ENCODE measurements at regions not wholly inside any gene's neighbourhood (a gene's known extent, or its start where the extent isn't known, plus 50 kb on each side); places are given as distances from the start of the nearest gene placed in this dataset.

- H3K9ac ChIP-seq (ENCODE audit: low read depth, low read length) = no peak overlapping the region
- no peaks in the 10 kb centered on the region for H3K27me3 ChIP-seq (ENCODE audit: insufficient read depth, low read length)
- H3K4me3 ChIP-seq (ENCODE audit: low read length) = no peak overlapping the region
- H3K27ac ChIP-seq (ENCODE audit: low read depth, low read length) = no peak overlapping the region
- 77% methylated on average over 2 of the region's 2 CpGs for WGBS
- no peaks in the 10 kb centered on the region for H3K36me3 ChIP-seq (ENCODE audit: insufficient read depth, low read length)
- H3K4me1 ChIP-seq (ENCODE audit: insufficient read depth, low read length) = no peaks in the 10 kb centered on the region
- peaks cover 4% of the 10 kb centered on the region; the same call in 1 of the 2 replicates for H3K9me3 ChIP-seq (ENCODE audit: insufficient read depth, low read depth, low read length)
Measured at GRCh38 chr19:27925202-27925601, 1287.7 kb downstream of the UQCRFS1 start.

DNA sequence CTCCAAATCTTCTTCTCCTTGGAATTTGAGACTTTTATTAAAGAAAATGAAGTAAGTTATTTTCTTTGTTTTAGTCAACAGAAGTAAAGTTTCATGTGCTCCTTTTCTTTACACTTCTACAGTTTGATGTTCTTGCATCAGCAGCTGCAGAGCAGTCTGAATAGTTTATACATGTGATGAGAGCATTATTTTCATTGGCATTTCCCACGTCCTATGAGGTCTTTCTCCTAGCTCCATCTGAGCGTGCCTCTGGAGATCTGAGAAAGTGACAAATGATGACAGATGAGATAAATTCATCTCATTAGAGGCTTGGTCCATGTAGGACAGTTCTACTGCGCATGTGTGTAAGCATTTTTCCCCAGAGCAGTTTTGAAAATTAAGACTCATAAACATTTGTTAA lies 1290.0 kb downstream of the UQCRFS1 start:
- Histone ChIP-seq H3K27ac (ENCODE audit: low read depth, low read length) (no peak overlapping the region), H3K27me3 (ENCODE audit: insufficient read depth, low read length) (no peaks in the 10 kb centered on the region; the same call in 1 of the 2 replicates), H3K36me3 (ENCODE audit: insufficient read depth, low read length) (no peaks in the 10 kb centered on the region), H3K9ac (ENCODE audit: low read depth, low read length) (no peak overlapping the region), H3K9me3 (ENCODE audit: insufficient read depth, low read depth, low read length) (peaks cover 16% of the 10 kb centered on the region; the same call in 1 of the 2 replicates), H3K4me1 (ENCODE audit: insufficient read depth, low read length) (no peaks in the 10 kb centered on the region), H3K4me3 (ENCODE audit: low read length) (no peak overlapping the region)
- 83% methylated on average over 3 of the region's 3 CpGs for WGBS

GRCh38 chr19:27920774-27921173 lies 1292.2 kb downstream of the UQCRFS1 start:
- Histone ChIP-seq H3K36me3 (ENCODE audit: insufficient read depth, low read length) (no peaks in the 10 kb centered on the region), H3K4me3 (ENCODE audit: low read length) (no peak overlapping the region), H3K27ac (ENCODE audit: low read depth, low read length) (no peak overlapping the region), H3K27me3 (ENCODE audit: insufficient read depth, low read length) (no peaks in the 10 kb centered on the region; the same call in 1 of the 2 replicates), H3K4me1 (ENCODE audit: insufficient read depth, low read length) (no peaks in the 10 kb centered on the region), H3K9me3 (ENCODE audit: insufficient read depth, low read depth, low read length) (peaks cover 25% of the 10 kb centered on the region; the same call in 1 of the 2 replicates), H3K9ac (ENCODE audit: low read depth, low read length) (no peak overlapping the region)
- 93% methylated on average over 3 of the region's 3 CpGs for WGBS

GRCh38 chr19:27918818-27919217 lies 1294.1 kb downstream of the UQCRFS1 start:
- Histone ChIP-seq H3K9ac (ENCODE audit: low read depth, low read length) (no peak overlapping the region), H3K4me1 (ENCODE audit: insufficient read depth, low read length) (no peaks in the 10 kb centered on the region), H3K4me3 (ENCODE audit: low read length) (no peak overlapping the region), H3K27ac (ENCODE audit: low read depth, low read length) (no peak overlapping the region), H3K36me3 (ENCODE audit: insufficient read depth, low read length) (no peaks in the 10 kb centered on the region), H3K27me3 (ENCODE audit: insufficient read depth, low read length) (no peaks in the 10 kb centered on the region; the same call in 1 of the 2 replicates), H3K9me3 (ENCODE audit: insufficient read depth, low read depth, low read length) (peaks cover 28% of the 10 kb centered on the region; the same call in 1 of the 2 replicates)
- WGBS = 76% methylated on average over 3 of the region's 3 CpGs

DNA sequence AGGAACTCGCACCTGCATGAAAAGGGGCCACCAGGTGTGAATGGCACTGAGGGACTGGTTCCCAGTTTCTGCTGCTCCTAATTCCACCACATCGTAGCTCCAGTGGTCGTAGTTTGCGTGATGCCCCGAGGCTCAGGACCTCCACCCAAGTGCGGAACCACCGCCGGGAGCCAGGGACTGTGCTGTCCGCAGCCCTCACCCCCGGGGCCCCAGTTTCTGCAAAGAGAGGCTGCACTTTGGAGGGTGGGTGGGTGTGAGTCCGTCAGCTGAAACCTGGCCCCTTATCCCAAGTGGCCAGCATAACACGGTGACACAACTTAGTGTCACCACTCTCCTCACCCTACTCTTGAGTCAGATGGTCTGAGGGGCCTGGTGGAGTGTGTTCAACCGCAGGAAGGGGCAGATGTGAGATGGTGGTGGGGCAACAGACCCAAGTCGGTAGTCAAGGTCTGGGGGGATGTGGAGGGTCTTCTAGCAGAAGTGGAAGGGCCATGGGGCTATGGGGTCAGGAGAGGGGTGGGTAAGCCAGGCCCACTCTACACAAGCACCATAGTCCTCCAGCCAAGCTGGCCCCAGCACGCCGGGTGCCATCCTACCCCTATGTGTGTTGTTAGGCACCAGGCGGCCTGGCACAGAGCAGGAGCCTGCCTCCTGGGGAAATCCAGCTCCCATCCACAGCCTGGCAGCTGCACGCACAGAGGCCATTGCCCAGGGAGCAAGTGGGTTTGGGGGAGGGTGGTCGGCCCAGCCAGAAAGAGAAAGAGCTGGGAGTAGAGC lies 1301.6 kb downstream of the UQCRFS1 start:
- 87% methylated on average over 18 of the region's 19 CpGs for whole genome bisulfite sequencing
- H3K4me1 ChIP-seq (ENCODE audit: insufficient read depth, low read length) = no peaks in the 10 kb centered on the region
- H3K36me3 ChIP-seq (ENCODE audit: insufficient read depth, low read length) = no peaks in the 10 kb centered on the region
- peaks cover 10% of the 10 kb centered on the region; the same call in 1 of the 2 replicates for H3K9me3 ChIP-seq (ENCODE audit: insufficient read depth, low read depth, low read length)
- H3K27ac ChIP-seq (ENCODE audit: low read depth, low read length) = no peak overlapping the region
- no peak overlapping the region for H3K9ac ChIP-seq (ENCODE audit: low read depth, low read length)
- no peaks in the 10 kb centered on the region for H3K27me3 ChIP-seq (ENCODE audit: insufficient read depth, low read length)
- no peak overlapping the region for H3K4me3 ChIP-seq (ENCODE audit: low read length)

- Histone ChIP-seq H3K9ac (ENCODE audit: low read depth, low read length) (no peak overlapping the region), H3K4me1 (ENCODE audit: insufficient read depth, low read length) (no peaks in the 10 kb centered on the region), H3K27ac (ENCODE audit: low read depth, low read length) (no peak overlapping the region), H3K4me3 (ENCODE audit: low read length) (no peak overlapping the region), H3K36me3 (ENCODE audit: insufficient read depth, low read length) (no peaks in the 10 kb centered on the region), H3K27me3 (ENCODE audit: insufficient read depth, low read length) (no peaks in the 10 kb centered on the region), H3K9me3 (ENCODE audit: insufficient read depth, low read depth, low read length) (0 out of 2 replicates have a peak, but pooled peaks cover 8% of the 10 kb centered on the region)
- WGBS = 93% methylated on average over 29 of the region's 29 CpGs
Measured at GRCh38 chr19:27909861-27910260, 1303.1 kb downstream of the UQCRFS1 start.

- no peak overlapping the region for H3K27ac ChIP-seq (ENCODE audit: low read depth, low read length)
- H3K9me3 ChIP-seq (ENCODE audit: insufficient read depth, low read depth, low read length) = 0 out of 2 replicates have a peak, but pooled peaks cover 9% of the 10 kb centered on the region
- H3K36me3 ChIP-seq (ENCODE audit: insufficient read depth, low read length) = no peaks in the 10 kb centered on the region
- H3K9ac ChIP-seq (ENCODE audit: low read depth, low read length) = no peak overlapping the region
- H3K4me3 ChIP-seq (ENCODE audit: low read length) = no peak overlapping the region
- 94% methylated on average over 40 of the region's 40 CpGs for WGBS
- no peaks in the 10 kb centered on the region for H3K4me1 ChIP-seq (ENCODE audit: insufficient read depth, low read length)
- H3K27me3 ChIP-seq (ENCODE audit: insufficient read depth, low read length) = no peaks in the 10 kb centered on the region
Measured at GRCh38 chr19:27909185-27909840, 1303.6 kb downstream of the UQCRFS1 start.

DNA sequence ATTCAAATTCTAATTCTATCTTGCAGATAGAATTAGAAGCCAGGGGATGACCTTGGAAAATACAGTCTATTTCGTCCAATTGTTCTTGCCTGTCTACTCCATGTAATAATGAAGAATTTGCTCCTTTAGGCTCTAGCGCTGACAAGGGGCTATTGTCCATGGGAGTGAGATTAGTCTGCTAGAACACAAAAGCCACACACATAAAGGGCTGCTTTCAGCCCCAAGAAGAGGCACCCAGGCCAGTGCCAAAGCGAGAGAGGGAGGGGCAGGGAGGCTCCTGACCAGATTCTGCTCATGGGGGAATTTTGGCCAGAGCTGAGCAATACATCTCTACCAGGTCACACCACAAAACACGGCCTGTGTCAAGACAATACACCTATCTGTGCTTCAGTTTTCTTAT lies 1306.9 kb downstream of the UQCRFS1 start:
- no peaks in the 10 kb centered on the region for H3K27me3 ChIP-seq (ENCODE audit: insufficient read depth, low read length)
- no peaks in the 10 kb centered on the region for H3K4me1 ChIP-seq (ENCODE audit: insufficient read depth, low read length)
- H3K36me3 ChIP-seq (ENCODE audit: insufficient read depth, low read length) = no peaks in the 10 kb centered on the region
- 81% methylated on average over 3 of the region's 4 CpGs for WGBS
- no peak overlapping the region for H3K4me3 ChIP-seq (ENCODE audit: low read length)
- H3K27ac ChIP-seq (ENCODE audit: low read depth, low read length) = no peak overlapping the region
- peaks cover 21% of the 10 kb centered on the region; the same call in 1 of the 2 replicates for H3K9me3 ChIP-seq (ENCODE audit: insufficient read depth, low read depth, low read length)
- H3K9ac ChIP-seq (ENCODE audit: low read depth, low read length) = no peak overlapping the region

DNA sequence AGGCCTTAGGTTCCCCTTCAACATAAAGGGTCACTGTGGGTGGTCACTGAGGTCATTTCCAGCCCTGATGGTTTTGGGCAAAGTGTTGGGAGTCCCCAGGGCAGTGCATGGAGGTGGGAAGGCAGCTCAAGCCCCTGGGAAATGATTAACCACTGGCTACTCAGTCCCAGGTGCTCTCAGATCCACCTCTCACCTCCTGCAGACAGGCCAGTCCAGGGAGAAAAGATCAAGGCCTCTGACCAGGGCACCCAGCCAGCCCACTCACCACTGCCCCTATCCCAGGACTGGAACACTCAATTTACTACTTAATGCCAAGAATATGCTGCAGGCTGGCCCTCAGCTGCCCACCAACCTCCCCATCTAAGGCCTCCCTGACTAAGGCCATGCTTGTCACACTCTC lies 1307.9 kb downstream of the UQCRFS1 start:
- Histone ChIP-seq H3K27ac (ENCODE audit: low read depth, low read length) (no peak overlapping the region), H3K9ac (ENCODE audit: low read depth, low read length) (no peak overlapping the region), H3K27me3 (ENCODE audit: insufficient read depth, low read length) (no peaks in the 10 kb centered on the region), H3K4me1 (ENCODE audit: insufficient read depth, low read length) (no peaks in the 10 kb centered on the region), H3K9me3 (ENCODE audit: insufficient read depth, low read depth, low read length) (peaks cover 27% of the 10 kb centered on the region), H3K4me3 (ENCODE audit: low read length) (no peak overlapping the region), H3K36me3 (ENCODE audit: insufficient read depth, low read length) (no peaks in the 10 kb centered on the region)

DNA sequence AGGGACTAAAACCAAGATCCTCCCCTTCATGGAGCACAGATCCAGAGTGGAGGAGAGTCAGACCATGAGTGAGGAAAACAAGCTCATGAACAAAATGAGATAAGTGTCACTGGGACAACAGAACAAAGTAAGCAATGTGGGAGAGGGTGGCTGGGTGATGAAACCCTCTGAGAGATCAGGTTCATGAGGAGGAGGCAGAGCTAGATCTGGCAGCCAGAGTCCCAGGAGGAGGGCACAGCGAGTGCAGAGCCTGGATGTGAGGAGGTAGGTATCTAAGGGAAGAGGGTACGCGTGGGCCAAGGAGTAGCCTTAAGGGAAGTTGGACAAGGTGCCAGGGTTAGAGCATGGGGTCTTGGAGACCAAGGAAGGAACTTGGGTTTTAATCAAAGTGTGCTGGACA lies 1311.9 kb downstream of the UQCRFS1 start:
- no peaks in the 10 kb centered on the region for H3K36me3 ChIP-seq (ENCODE audit: insufficient read depth, low read length)
- H3K27me3 ChIP-seq (ENCODE audit: insufficient read depth, low read length) = no peaks in the 10 kb centered on the region
- WGBS = 87% methylated on average over 3 of the region's 3 CpGs
- H3K9ac ChIP-seq (ENCODE audit: low read depth, low read length) = no peak overlapping the region
- no peaks in the 10 kb centered on the region for H3K4me1 ChIP-seq (ENCODE audit: insufficient read depth, low read length)
- peaks cover 46% of the 10 kb centered on the region for H3K9me3 ChIP-seq (ENCODE audit: insufficient read depth, low read depth, low read length)
- H3K27ac ChIP-seq (ENCODE audit: low read depth, low read length) = no peak overlapping the region
- H3K4me3 ChIP-seq (ENCODE audit: low read length) = no peak overlapping the region

- Histone ChIP-seq H3K36me3 (ENCODE audit: insufficient read depth, low read length) (no peaks in the 10 kb centered on the region), H3K27me3 (ENCODE audit: insufficient read depth, low read length) (no peaks in the 10 kb centered on the region), H3K9me3 (ENCODE audit: insufficient read depth, low read depth, low read length) (peaks cover 55% of the 10 kb centered on the region), H3K27ac (ENCODE audit: low read depth, low read length) (no peak overlapping the region), H3K9ac (ENCODE audit: low read depth, low read length) (no peak overlapping the region), H3K4me1 (ENCODE audit: insufficient read depth, low read length) (no peaks in the 10 kb centered on the region), H3K4me3 (ENCODE audit: low read length) (no peak overlapping the region)
- 100% methylated on average over 1 of the region's 1 CpG for WGBS
Measured at GRCh38 chr19:27896091-27896490, 1316.9 kb downstream of the UQCRFS1 start.
